Right renal cortex interstitium (tissue), 3 donors: ENCODE measurements at regions not wholly inside any gene's neighbourhood (a gene's known extent, or its start where the extent isn't known, plus 50 kb on each side); places are given as distances from the start of the nearest gene placed in this dataset.
"Not testable (repeated sequence)": the region's sequence is repeated elsewhere in the genome, so short reads cannot be mapped to it uniquely, and the experiment has no call there.

ENCODE experiments used
- DNase-seq, 3 donors: peaks; one replicate each; pipeline ENCODE4 v3.0.0-alpha.2; 2013; ENCODE audit warnings: low read depth in 3 of 3, low spot score in 2 of 3

DNA sequence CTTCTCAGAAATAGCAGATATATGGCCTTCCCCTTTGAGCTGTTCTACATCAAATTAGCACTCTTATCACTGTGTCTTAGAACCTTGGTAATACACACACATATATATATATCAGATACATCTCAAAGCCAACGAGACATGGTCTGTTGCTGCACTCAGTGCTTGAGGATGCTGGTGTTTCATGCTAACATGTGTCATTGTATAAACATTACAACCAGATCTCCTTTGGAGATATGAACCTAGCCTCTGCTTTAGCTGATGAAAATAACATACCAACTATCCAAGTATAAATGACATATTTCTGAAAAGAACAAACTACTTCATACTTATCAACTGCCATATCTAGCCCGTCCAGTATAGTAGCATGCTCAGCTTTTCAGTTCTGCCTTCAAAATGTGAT lies 226.7 kb upstream of the HNRNPA3 start:
- DNase-seq, result no peak

DNA sequence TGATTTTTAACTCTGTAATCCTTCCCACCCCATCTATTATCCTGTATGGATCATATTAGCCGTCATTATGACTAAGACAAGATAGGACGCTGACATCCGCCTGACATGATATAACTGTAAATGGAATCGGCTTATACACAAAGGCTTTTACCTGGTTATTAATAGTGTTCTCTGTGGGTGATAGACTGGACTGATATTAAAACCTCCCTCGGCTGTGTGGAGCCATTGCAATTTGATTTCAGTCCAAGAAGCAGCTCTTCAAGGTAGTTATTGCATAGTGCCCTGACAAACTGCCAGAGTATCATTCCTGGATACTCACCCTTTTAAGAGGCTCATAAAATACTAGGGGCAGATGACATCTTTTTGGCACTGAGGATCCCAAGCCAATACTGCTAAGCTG lies 226.1 kb upstream of the HNRNPA3 start:
- no peak for DNase-seq

GRCh38 chr2:176991411-176991810 lies 221.2 kb upstream of the HNRNPA3 start:
- no peak for DNase-seq

- DNase-seq, result no peak
Observed at GRCh38 chr2:176997074-176997791, 215.4 kb upstream of the HNRNPA3 start.

- DNase-seq, result no peak
Observed at GRCh38 chr2:176997792-176998169, 214.8 kb upstream of the HNRNPA3 start.

- no peak for DNase-seq
Observed at GRCh38 chr2:176999301-176999700, 213.3 kb upstream of the HNRNPA3 start.

DNA sequence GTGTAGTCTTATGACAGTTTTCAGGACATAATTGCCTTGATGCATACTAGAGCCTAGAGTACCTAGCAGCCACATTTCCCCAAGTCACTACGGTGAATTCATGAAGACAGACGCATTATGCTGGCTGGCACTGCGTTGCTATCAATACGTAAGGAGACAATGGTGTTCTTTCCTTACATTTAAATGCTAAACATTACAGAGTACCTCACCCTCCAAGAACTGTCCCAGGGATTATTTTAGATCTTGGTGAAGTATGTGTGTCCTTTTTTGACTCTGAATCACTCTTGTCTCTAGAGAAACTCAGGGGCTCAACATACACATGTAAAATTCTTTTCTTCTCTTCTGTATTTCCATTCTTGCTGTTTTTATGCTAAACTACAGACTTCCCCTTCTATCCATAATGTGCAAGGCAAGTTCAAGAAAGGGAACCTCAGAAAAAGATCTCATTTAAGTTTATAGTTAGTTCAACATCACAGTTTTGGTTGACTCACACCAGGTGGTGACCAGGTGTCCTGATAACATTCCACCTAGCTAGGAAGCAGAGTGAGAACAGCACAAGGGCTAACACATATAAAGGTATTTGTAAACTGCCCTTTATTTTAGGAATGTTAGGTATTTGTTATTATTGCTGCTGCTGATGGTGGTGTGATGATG lies 212.4 kb upstream of the HNRNPA3 start:
- DNase-seq, result no peak

- DNase-seq, result no peak
Observed at GRCh38 chr2:177000715-177001072, 211.9 kb upstream of the HNRNPA3 start.

- DNase-seq, result no peak
Observed at GRCh38 chr2:177001334-177001733, 211.3 kb upstream of the HNRNPA3 start.

DNA sequence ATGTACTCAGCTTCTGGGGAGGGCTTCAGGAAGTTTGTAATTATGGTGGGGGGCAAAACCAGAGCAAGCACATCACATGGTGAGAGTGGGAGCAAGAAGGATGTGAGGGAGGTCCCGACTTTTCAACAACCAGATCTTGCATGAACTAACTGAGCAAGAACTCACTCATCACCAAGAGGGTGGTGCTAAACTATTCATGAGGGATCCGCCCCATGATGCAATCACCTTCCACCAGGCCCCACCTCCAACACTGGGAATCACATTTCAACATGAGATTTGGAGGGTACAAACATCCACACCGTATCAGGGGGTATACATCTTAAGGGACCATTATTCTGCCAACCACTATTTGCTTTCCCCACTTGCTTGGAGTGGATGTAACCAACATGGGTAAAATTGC lies 209.6 kb upstream of the HNRNPA3 start:
- no peak for DNase-seq

GRCh38 chr2:177007726-177008125 lies 204.9 kb upstream of the HNRNPA3 start:
- not testable (repeated sequence) for DNase-seq

- DNase-seq, result not testable (repeated sequence)
Observed at GRCh38 chr2:177008662-177009061, 203.9 kb upstream of the HNRNPA3 start.

GRCh38 chr2:177010146-177010545 lies 202.4 kb upstream of the HNRNPA3 start:
- no peak for DNase-seq

DNA sequence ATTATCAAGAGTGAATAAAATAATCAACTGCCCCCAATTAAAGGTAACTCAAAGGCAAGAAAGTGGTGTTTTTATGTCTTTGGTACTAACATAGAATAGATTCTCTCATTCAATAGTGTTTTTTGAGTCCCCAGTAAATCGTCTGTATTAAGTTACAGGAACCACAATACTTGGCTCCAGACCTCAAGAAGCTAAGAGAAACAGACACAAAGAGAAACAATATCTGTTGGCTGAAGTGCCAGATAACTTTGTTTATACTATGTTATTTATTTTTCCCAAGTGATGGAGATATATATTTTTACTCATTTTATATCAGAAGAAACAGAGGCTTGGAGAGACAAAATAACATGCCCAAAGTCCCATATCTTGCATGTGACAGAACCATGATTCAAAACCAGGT lies 201.7 kb upstream of the HNRNPA3 start:
- DNase-seq, result no peak

- DNase-seq, result no peak
Observed at GRCh38 chr2:177014946-177015345, 197.6 kb upstream of the HNRNPA3 start.

DNA sequence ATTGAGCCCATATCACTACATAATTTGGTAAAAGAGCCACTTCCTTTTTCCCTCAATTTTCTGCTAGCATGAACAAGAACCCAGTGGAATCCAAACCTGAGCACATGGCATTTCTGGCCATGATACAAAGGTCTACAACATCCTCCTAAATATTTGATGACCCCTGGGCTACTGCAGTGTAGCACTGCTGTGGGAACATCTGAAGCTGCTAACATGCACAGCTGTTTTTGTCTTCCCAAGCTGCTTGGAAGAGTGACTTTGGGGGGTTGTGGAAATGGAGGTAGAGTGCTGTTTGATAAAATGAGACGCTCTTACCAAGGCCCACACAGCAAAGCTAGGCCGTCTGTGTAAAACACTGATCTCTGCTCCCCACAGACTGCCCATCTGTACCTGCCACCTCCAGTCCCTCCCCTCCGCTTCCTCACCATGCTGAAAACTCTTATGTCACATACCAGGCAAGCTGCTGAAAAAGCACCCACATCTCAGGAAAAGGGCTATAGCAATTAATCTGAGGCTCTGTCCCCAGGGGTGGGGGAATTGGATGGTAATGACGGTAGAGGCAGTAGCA lies 197.2 kb upstream of the HNRNPA3 start:
- DNase-seq, result no peak

GRCh38 chr2:177020524-177021119 lies 192.0 kb upstream of the HNRNPA3 start:
- no peak for DNase-seq

DNA sequence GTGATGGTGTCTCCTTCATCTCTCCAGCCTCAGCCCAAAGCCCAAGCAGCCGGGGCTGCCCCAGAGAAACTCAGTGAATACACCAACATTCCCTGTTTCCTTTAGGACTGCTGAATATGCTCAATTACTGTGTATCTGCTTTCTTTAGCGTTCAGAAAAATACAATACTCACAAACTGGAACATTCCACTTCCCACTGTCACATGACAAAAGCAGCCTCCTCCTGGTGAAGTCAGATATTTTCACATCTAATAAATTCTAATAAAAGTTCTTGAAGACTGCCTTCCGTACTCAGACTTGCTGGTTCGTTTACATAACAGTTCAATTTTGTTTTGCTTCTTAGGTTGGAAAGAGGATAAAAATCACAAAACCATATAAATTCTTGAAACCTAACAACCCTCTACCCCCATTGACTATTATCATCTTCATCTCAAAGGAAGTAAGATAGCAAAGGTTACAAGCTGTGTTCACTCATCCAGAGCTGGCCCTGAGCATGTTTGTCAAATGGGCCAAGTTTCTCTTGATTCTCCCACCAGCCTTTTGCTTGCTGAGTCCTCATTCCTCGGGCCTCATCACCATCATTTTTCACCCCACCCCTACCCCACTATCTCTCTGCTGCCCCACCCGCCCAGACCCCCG lies 190.8 kb upstream of the HNRNPA3 start:
- peak in 2 of 3 donors; percentile 44 to 57 for DNase-seq

GRCh38 chr2:177024765-177025164 lies 187.8 kb upstream of the HNRNPA3 start:
- no peak for DNase-seq

DNA sequence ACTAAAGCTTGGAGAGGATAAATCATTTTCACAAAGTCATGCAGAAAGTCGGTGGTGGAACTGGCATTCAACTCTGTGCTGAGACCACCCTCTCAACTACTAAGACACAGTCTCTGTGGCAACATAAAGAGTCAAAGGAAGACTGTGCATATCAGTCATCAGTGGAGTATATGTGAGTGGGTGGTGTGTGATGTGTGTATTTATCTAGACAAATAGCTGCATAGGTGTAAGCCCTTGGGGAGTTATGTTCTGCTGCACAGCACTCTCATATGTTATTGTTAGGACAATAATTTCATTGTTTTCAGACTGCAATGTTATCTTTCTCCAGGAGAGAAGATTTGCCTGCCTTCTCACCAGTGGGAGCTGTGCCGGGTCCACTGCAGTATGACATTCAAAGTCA lies 186.3 kb upstream of the HNRNPA3 start:
- no peak for DNase-seq

- no peak for DNase-seq
Observed at GRCh38 chr2:177026956-177027355, 185.6 kb upstream of the HNRNPA3 start.
